GM19025 (cell line): ENCODE measurements at regions not wholly inside any gene's neighbourhood (a gene's known extent, or its start where the extent isn't known, plus 50 kb on each side); places are given as distances from the start of the nearest gene placed in this dataset.

Source experiments
- ATAC-seq: cut with Tn5 transposase; IDR thresholded peaks from one replicate; pipeline ENCODE4 v1.9.1; 2021; ENCODE audit warnings: mild to moderate bottlenecking, low read depth, moderate library complexity; ENCODE audit not compliant: unreplicated experiment

- no peak for ATAC-seq
Measured at GRCh38 chr13:99027661-99028425, 50.0 kb upstream of the DOCK9 start.

GRCh38 chr13:99028890-99029289, 51.0 kb upstream of the DOCK9 start:
- ATAC-seq, result no peak

- ATAC-seq, result no peak
Measured at GRCh38 chr13:99029576-99029975, 51.7 kb upstream of the DOCK9 start.

GRCh38 chr13:99030326-99030725, 52.5 kb upstream of the DOCK9 start:
- no peak for ATAC-seq

GRCh38 chr13:99031832-99032231, 54.0 kb upstream of the DOCK9 start:
- no peak for ATAC-seq

- ATAC-seq, result no peak
Measured at GRCh38 chr13:99033814-99034213, 56.0 kb upstream of the DOCK9 start.

GRCh38 chr13:99034333-99035085, 56.6 kb upstream of the DOCK9 start:
- ATAC-seq, result no peak

- ATAC-seq, result no peak
Measured at GRCh38 chr13:99035715-99036114, 57.9 kb upstream of the DOCK9 start.

GRCh38 chr13:99037756-99038155, 59.9 kb upstream of the DOCK9 start:
- no peak for ATAC-seq

GRCh38 chr13:99039718-99040280, 61.9 kb upstream of the DOCK9 start:
- ATAC-seq, result no peak

- no peak for ATAC-seq
Measured at GRCh38 chr13:99040536-99041131, 62.8 kb upstream of the DOCK9 start.

GRCh38 chr13:99041337-99041736, 63.5 kb upstream of the DOCK9 start:
- ATAC-seq, result no peak

- ATAC-seq, result peak; percentile 50
Measured at GRCh38 chr13:99041788-99042187, 63.9 kb upstream of the DOCK9 start.

- ATAC-seq, result no peak
Measured at GRCh38 chr13:99042521-99043250, 64.8 kb upstream of the DOCK9 start.

- no peak for ATAC-seq
Measured at GRCh38 chr13:99043831-99044231, 66.0 kb upstream of the DOCK9 start.

- ATAC-seq, result no peak
Measured at GRCh38 chr13:99044764-99045163, 66.9 kb upstream of the DOCK9 start.

- ATAC-seq, result no peak
Measured at GRCh38 chr13:99045396-99045795, 67.5 kb upstream of the DOCK9 start.

GRCh38 chr13:99046851-99047250, 69.0 kb upstream of the DOCK9 start:
- no peak for ATAC-seq

- ATAC-seq, result no peak
Measured at GRCh38 chr13:99050983-99051488, 73.2 kb upstream of the DOCK9 start.

GRCh38 chr13:99051768-99052455, 74.0 kb upstream of the DOCK9 start:
- ATAC-seq, result no peak
